HG02840 (cell line): ENCODE measurements at regions not wholly inside any gene's neighbourhood (a gene's known extent, or its start where the extent isn't known, plus 50 kb on each side); places are given as distances from the start of the nearest gene placed in this dataset.
"Not testable (repeated sequence)": the region's sequence is repeated elsewhere in the genome, so short reads cannot be mapped to it uniquely, and the experiment has no call there.

Experiments
- ATAC-seq: cut with Tn5 transposase; IDR thresholded peaks from one replicate; pipeline ENCODE4 v1.9.1; 2021; ENCODE audit warnings: mild to moderate bottlenecking, moderate library complexity, moderate number of reproducible peaks; ENCODE audit not compliant: unreplicated experiment, low FRiP score

DNA sequence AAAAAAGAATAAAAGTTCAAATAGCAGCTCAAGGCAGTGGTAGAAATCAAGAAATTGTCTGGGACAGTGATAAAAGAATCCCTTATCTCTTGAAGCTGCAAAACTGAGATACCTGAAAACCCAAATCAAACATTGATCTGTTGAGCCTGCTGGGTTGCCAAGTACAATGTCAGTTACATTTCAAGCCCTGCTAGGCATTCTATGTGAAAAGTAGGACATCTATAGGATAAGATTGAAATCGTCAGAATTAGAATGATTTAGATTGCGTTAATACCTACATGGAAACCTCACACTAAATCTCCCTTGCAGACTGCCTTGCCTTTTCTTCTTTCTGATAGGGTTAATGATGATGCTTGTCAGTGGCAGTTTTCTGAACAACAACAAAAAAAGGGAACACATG lies 1684.4 kb upstream of the B3GALT2 start:
- ATAC-seq, result no peak

- no peak for ATAC-seq
Measured at GRCh38 chr1:194866153-194866552, 1679.7 kb upstream of the B3GALT2 start.

- ATAC-seq, result no peak
Measured at GRCh38 chr1:194865383-194865782, 1679.0 kb upstream of the B3GALT2 start.

GRCh38 chr1:194862129-194862528 lies 1675.7 kb upstream of the B3GALT2 start:
- no peak for ATAC-seq

DNA sequence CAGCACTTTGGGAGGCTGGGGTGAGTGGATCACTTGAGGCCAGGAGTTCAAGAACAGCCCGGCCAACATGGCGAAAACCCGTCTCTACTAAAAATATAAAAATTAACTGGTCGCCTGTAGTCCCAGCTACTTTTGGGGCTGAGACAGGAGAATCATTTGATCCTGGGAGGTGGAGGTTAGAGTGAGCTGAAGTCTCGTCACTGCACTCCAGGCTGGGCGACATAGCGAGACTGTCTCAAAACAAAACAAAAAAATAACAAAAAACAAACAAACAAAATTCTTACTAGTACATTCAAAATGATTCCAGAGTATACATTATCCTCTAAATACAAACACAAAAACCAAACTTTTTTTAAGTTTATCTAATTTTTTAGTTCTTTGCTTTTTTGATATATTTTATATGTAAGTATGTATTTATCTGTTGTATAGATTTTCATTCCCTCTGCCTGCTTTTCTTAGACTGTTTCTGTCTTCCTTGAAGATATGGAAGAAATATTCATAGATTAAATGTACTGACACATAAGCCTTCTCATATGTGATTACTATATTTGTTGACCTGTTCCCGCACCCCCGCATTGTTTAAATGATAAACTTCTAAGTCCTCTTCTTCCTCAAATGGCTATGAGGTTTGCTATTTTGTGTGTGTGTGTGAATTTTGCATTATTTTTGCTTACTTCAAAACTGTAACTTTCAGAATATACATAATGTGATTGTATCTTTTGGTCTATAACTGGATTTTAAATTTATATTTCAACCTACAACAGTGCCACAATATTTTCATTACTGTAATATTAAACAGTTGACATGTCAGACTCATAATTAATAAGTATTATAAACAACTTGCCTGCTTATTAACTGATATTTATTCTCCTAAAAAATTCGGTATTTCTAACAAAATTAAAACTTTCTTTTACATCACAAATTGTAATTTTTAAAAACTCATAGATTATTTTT lies 1674.1 kb upstream of the B3GALT2 start:
- ATAC-seq, result no peak

- ATAC-seq, result not testable (repeated sequence)
Measured at GRCh38 chr1:194859481-194860154, 1673.2 kb upstream of the B3GALT2 start.

DNA sequence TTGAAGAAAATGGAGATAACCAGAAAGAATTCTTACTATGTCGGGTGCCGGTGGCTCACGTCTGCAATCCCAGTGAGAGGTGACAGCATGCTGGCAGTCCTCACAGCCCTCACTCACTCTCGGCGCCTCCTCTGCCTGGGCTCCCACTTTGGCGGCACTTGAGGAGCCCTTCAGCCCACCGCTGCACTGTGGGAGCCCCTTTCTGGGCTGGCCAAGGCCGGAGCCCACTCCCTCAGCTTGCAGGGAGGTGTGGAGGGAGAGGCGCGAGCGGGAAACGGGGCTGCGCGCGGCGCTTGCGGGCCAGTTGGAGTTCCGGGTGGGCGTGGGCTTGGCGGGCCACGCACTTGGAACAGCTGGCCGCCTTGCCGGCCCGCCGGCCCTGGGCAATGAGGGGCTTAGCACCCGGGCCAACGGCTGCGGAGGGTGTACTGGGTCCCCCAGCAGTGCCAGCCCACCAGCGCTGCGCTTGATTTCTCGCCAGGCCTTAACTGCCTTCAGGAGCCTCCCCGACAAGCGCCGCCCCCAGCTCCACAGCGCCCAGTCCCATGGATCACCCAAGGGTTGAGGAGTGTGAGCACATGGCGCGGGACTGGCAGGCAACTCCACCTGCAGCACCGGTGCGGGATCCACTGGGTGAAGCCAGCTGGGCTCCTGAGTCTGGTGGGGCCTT lies 1672.5 kb upstream of the B3GALT2 start:
- not testable (repeated sequence) for ATAC-seq

GRCh38 chr1:194857413-194857812 lies 1671.0 kb upstream of the B3GALT2 start:
- no peak for ATAC-seq

- no peak for ATAC-seq
Measured at GRCh38 chr1:194848846-194849245, 1662.4 kb upstream of the B3GALT2 start.

GRCh38 chr1:194846488-194846887 lies 1660.1 kb upstream of the B3GALT2 start:
- no peak for ATAC-seq

- ATAC-seq, result no peak
Measured at GRCh38 chr1:194843077-194843476, 1656.7 kb upstream of the B3GALT2 start.

DNA sequence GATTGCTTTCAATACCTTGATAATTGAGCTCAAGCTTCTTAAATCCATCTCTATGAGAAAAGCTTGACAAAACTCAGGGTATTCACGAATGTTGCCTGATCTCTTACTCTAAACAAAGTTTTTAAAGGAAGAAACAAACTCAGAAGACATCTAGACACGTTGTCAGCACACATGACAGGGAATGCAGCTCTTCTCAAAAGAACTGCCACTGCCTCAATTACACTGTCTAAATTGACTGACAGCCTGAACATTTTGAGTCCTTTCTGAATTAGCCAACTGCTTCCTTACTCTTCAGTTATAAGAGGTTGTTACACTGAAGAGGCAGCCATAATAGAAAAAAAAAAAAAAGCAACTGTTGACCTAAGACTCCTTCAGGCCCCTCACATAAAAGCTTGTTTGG lies 1646.7 kb upstream of the B3GALT2 start:
- no peak for ATAC-seq

- ATAC-seq, result not testable (repeated sequence)
Measured at GRCh38 chr1:194831595-194831994, 1645.2 kb upstream of the B3GALT2 start.

- peak; percentile 82 for ATAC-seq
Measured at GRCh38 chr1:194830387-194830786, 1644.0 kb upstream of the B3GALT2 start.

- no peak for ATAC-seq
Measured at GRCh38 chr1:194829492-194829891, 1643.1 kb upstream of the B3GALT2 start.

GRCh38 chr1:194825382-194825781 lies 1639.0 kb upstream of the B3GALT2 start:
- ATAC-seq, result no peak

DNA sequence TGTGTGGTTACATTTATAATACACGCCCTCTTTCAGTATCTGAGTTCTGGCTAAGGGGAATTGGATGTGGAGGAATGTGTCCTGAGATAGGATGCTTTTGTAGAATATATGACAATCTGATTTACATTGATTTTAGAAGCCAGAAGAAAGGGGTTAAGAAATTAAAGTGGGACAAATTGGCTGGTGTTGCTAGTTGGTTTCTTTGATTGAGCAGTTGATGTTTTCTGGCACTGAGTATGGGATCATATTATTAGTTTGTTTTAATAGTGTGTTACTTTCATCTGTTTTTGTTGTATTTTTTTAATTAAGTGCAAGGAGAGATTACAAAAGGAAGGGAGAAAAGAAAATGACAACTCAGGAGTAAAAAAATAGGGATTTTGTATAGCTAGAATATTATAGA lies 1634.7 kb upstream of the B3GALT2 start:
- no peak for ATAC-seq

DNA sequence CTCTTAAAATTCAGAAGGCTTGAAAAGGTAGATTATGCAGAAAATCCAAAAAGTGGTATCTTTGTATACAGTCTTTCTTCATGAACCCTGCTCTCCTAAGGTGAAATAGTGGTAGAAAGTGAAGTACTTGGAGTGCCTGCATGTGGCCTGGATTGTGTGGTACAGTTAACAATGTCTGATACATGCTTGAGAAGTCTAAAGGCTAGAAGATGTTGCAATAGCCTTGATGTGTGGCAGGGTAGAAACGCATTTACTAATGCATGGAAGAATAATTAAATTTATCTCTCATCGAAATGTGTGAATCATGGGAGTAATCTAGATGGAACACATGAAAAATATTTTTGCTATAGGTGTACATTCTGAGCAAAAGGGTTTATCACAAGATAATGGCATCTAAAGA lies 1632.3 kb upstream of the B3GALT2 start:
- no peak for ATAC-seq

GRCh38 chr1:194816859-194817258 lies 1630.4 kb upstream of the B3GALT2 start:
- ATAC-seq, result no peak

DNA sequence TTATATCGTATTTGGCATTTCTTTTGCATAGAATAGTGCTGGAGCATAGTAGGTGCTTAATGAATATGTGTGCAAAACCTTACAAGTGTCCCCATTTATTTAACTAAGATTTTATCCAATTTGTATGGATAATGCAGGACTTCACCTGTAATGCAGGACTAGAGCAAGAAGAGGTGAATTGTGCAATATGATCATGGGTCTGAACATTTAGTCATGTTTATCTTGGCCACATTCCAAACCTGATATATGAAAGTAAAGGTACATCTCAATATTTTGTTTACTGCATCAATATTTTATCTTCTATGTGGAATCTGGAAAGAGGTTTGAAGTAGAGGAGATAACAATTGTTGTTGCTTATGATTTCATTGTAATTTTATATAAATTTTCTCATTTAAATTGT lies 1626.7 kb upstream of the B3GALT2 start:
- no peak for ATAC-seq

DNA sequence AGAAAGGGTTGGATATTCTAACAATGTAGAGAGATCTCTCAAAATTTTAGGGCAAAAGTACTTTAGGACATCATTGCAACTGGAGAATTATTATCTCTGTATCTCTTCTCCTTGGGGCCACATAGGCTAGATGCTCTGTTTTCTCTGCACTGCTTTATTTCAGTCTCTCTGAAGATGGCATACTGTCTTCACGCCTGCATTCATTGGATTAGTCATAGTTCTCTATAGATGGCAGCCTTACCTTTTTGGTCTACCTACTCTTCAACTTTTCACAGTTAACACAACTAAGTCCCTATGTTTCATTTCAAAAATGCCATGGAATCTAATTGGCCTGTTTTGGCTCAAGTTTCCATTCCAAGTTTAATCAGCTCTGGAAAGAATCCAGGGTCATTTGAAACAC lies 1623.3 kb upstream of the B3GALT2 start:
- no peak for ATAC-seq
